Breast epithelium (tissue), 4 donors: ENCODE measurements at regions not wholly inside any gene's neighbourhood (a gene's known extent, or its start where the extent isn't known, plus 50 kb on each side); places are given as distances from the start of the nearest gene placed in this dataset.

Experiments
- DNase-seq, 2 donors: peaks; one replicate each; pipeline ENCODE4 v3.0.0-alpha.2; 2019; ENCODE audit warnings: low spot score in 2 of 2
- H3K27ac ChIP-seq, 2 donors: fragments of 200-600 bp; sonication (generic) in 1 of 2; one replicate each; pipeline ENCODE4 v1.5.1; 2016 to 2019; ENCODE audit warnings: mild to moderate bottlenecking in 1 of 2
- H3K27me3 ChIP-seq, 2 donors: fragments of 200-600 bp; sonication (generic) in 1 of 2; one replicate each; pipeline versions ENCODE4 v1.5.1 to v1.6.0; 2017 to 2019; ENCODE audit warnings: control low read depth in 1 of 2, mild to moderate bottlenecking in 1 of 2
- H3K36me3 ChIP-seq: fragments of 200-600 bp; one replicate; pipeline ENCODE4 v1.5.1; 2019
- H3K4me1 ChIP-seq, 2 donors: fragments of 200-600 bp; sonication (generic); one replicate each; pipeline ENCODE4 v1.5.1; 2016 to 2019; ENCODE audit warnings: control low read depth in 1 of 2
- H3K4me3 ChIP-seq, 3 donors: fragments of 200-600 bp; sonication (generic); 1 replicate in 2 of 3; 2 replicates in 1 of 3; pipeline ENCODE4 v1.5.1; 2016 to 2019; ENCODE audit warnings: mild to moderate bottlenecking in 3 of 3, moderate library complexity in 2 of 3
- H3K9me3 ChIP-seq, 2 donors: fragments of 200-600 bp; sonication (generic) in 1 of 2; one replicate each; pipeline ENCODE4 v1.5.1; 2016 to 2019; ENCODE audit warnings: control low read depth in 1 of 2
- POLR2A ChIP-seq: fragments of 450-650 bp; IDR thresholded peaks from one replicate; pipeline ENCODE4 v1.6.1; 2016; ENCODE audit warnings: antibody characterized with exemption, mild to moderate bottlenecking, moderate library complexity
- POLR2AphosphoS5 ChIP-seq, 3 donors: sonication (generic); formaldehyde crosslinking; IDR thresholded peaks; one replicate each; pipeline ENCODE4 v1.6.1; 2017; ENCODE audit warnings: antibody characterized with exemption in 3 of 3
- intact Hi-C: fragments of 100-400 bp; cut with DNase I; formaldehyde crosslinking; loops from one replicate; pipeline ENCODE4 v1.15.1; 2023; ENCODE audit warnings: low total_unique reads
- TF ChIP-seq, protein P1 (sequence below), 3 donors: fragments of 450-650 bp; IDR thresholded peaks; one replicate each; pipeline ENCODE4 v1.5.1; 2016 to 2017; ENCODE audit warnings: antibody characterized with exemption in 3 of 3, mild to moderate bottlenecking in 3 of 3, moderate library complexity in 3 of 3

DNA sequence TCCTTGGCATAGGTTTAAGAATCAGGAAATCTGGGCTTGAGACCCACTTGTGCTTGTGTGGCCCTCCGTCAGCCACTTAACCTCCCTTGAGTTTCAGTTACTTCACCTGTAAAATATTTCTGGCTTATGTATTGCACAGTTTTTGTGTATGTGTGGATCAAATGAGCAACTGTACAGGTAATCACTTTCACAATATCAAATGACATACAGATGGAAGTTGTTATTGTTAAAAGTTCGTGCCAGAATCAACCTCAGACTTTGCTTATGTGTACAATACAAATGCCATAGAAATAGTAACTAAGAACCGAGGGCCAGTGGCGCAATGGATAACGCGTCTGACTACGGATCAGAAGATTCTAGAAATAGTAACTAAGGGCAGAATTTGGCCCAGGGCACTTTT lies 65.6 kb upstream of the KIF13A start:
- no peaks in the 10 kb centered on the region for H3K27me3 ChIP-seq
- DNase-seq = peak in 1 of 2 donors; percentile 64
- peak overlapping the region in 1 of 3 donors; percentile 2 for H3K4me3 ChIP-seq
- no peaks in the 10 kb centered on the region for H3K36me3 ChIP-seq
- TF ChIP-seq POLR2A (no peak), POLR2AphosphoS5 (IDR thresholded peaks at IDR 0.05) (no peak)
- TF ChIP-seq, protein P1, sequence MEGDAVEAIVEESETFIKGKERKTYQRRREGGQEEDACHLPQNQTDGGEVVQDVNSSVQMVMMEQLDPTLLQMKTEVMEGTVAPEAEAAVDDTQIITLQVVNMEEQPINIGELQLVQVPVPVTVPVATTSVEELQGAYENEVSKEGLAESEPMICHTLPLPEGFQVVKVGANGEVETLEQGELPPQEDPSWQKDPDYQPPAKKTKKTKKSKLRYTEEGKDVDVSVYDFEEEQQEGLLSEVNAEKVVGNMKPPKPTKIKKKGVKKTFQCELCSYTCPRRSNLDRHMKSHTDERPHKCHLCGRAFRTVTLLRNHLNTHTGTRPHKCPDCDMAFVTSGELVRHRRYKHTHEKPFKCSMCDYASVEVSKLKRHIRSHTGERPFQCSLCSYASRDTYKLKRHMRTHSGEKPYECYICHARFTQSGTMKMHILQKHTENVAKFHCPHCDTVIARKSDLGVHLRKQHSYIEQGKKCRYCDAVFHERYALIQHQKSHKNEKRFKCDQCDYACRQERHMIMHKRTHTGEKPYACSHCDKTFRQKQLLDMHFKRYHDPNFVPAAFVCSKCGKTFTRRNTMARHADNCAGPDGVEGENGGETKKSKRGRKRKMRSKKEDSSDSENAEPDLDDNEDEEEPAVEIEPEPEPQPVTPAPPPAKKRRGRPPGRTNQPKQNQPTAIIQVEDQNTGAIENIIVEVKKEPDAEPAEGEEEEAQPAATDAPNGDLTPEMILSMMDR (IDR thresholded peaks at IDR 0.05) = no peak
- peak overlapping the region; percentile 76 to 78 for H3K27ac ChIP-seq
- intact Hi-C loops = no loop called here
- no peaks in the 10 kb centered on the region for H3K9me3 ChIP-seq
- H3K4me1 ChIP-seq = peaks cover 0 to 4% of the 10 kb centered on the region in 2 donors

DNA sequence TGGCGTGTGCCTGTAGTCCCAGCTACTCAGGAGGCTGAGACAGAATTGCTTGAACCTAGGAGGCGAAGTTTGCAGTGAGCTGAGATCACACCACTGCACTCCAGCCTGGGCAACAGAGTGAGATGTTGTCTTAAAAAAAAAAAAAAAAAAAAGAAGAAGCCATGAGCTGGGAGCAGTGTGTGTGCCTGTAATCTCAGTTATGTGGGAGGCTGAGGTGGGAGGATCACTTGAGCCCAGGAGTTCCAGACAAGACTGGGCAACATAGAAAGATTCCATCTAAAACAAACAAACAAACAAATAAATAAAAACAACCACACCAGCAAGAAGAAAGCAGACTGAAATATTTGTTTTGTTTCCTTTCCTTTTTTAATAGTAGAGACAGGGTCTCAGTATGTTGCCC lies 62.2 kb upstream of the KIF13A start:
- TF ChIP-seq POLR2A = no peak
- TF ChIP-seq, protein P1 (IDR thresholded peaks at IDR 0.05) = no peak
- no peak for TF ChIP-seq POLR2AphosphoS5 (IDR thresholded peaks at IDR 0.05)
- no peaks in the 10 kb centered on the region for H3K36me3 ChIP-seq
- no peak overlapping the region for H3K4me3 ChIP-seq
- intact Hi-C loops = no loop called here
- H3K27me3 ChIP-seq = no peaks in the 10 kb centered on the region
- no peaks in the 10 kb centered on the region for H3K9me3 ChIP-seq
- no peak overlapping the region for H3K27ac ChIP-seq
- H3K4me1 ChIP-seq = peaks cover 0 to 4% of the 10 kb centered on the region in 2 donors
- DNase-seq = no peak

DNA sequence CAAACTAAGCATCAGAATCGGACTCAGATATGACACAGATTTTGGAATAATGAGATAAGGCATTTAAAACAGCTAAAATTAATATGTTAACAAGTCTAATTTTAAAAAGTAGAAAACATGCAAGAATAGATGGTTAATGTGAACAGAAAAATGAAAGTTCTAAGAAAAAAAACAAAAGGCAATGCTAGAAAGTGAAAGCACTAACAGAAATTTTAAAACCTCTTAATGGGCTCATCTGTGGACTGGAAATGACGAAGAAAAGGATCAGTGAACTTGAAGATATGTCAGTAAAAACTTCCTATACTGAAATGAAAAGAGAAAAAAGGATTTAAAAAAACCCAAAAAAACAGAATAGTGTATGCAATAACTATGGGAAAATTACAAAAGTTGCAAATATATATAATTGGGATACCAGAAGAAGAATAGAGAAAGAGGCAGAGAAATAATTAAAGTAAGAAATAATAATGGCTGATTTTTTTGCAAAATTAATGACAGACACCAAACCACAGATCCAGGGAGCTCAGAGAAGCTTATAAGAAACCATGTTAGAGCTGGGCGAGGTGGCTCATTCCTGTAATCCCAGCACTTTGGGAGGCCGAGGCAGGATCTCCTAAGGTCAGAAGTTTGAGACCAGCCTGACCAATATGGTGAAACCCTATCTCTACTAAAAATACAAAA lies 61.7 kb upstream of the KIF13A start:
- no peaks in the 10 kb centered on the region for H3K9me3 ChIP-seq
- intact Hi-C loops = no loop called here
- H3K36me3 ChIP-seq = no peaks in the 10 kb centered on the region
- no peak for DNase-seq
- peaks cover 0 to 4% of the 10 kb centered on the region in 2 donors for H3K4me1 ChIP-seq
- H3K27me3 ChIP-seq = no peaks in the 10 kb centered on the region
- TF ChIP-seq POLR2A (no peak), POLR2AphosphoS5 (IDR thresholded peaks at IDR 0.05) (no peak)
- TF ChIP-seq, protein P1 (IDR thresholded peaks at IDR 0.05) = no peak
- no peak overlapping the region for H3K4me3 ChIP-seq
- no peak overlapping the region for H3K27ac ChIP-seq

DNA sequence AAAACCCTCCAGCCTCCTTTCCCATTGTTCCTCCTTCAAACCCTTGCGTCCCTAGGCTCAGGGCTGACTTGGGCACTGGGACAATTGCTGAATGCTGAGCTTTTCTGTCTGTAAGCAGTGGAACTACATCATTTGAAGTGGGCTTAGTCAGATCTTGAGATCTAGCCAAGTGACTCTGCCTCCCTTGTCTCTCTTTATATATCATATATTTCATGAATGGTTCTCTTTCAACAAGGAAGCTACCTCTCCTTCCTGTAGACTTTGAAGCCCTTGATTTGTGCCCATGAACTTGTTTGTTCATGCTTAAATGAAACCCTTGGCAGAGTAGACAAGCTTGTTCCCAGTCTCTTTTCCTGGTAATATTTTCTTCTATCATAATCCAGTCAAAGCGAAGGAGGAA lies 60.0 kb upstream of the KIF13A start:
- H3K36me3 ChIP-seq = no peaks in the 10 kb centered on the region
- TF ChIP-seq POLR2A = no peak
- TF ChIP-seq POLR2AphosphoS5 (IDR thresholded peaks at IDR 0.05) = no peak
- TF ChIP-seq, protein P1 (IDR thresholded peaks at IDR 0.05) = no peak
- peak overlapping the region; percentile 72 to 74 for H3K27ac ChIP-seq
- intact Hi-C loops = no loop called here
- H3K4me1 ChIP-seq = no peaks in the 10 kb centered on the region
- no peaks in the 10 kb centered on the region for H3K27me3 ChIP-seq
- DNase-seq = no peak
- no peak overlapping the region for H3K4me3 ChIP-seq
- H3K9me3 ChIP-seq = no peaks in the 10 kb centered on the region

DNA sequence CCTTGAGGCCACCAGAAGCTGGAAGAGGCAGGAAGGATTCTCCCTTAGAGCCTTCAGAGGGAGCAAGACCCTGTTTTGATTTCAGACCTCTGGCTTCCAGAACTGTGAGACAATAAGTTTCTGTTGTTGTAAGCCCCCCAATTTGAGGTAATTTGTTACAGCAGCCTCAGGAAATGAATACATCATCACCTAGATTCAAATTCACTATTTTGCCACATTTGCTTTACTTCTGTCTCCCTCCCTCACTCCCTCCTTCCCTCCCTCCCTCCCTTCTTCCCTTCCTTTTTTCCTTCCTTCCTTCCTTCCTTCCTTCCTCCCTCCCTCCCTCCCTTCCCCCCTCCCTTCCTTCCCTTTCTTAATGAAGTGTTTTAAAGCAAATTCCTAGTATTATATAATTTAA lies 58.1 kb upstream of the KIF13A start:
- Histone ChIP-seq H3K4me3 (no peak overlapping the region), H3K4me1 (no peaks in the 10 kb centered on the region), H3K36me3 (no peaks in the 10 kb centered on the region), H3K27me3 (no peaks in the 10 kb centered on the region), H3K9me3 (no peaks in the 10 kb centered on the region), H3K27ac (no peak overlapping the region)
- intact Hi-C loops = no loop called here
- TF ChIP-seq POLR2A (no peak), POLR2AphosphoS5 (IDR thresholded peaks at IDR 0.05) (no peak)
- TF ChIP-seq, protein P1 (IDR thresholded peaks at IDR 0.05) = no peak
- DNase-seq = no peak
